Forelimb muscle (tissue), 1 donor: ENCODE measurements at regions not wholly inside any gene's neighbourhood (a gene's known extent, or its start where the extent isn't known, plus 50 kb on each side); places are given as distances from the start of the nearest gene placed in this dataset.
A peak's percentile ranks its signal among the peaks of the same experiment; 100 is the strongest.

ENCODE experiments used
- DNase-seq: peaks from one replicate; pipeline ENCODE4 v3.0.0-alpha.2; 2013; ENCODE audit warnings: low read depth

- DNase-seq: no peak
These were observed 487.5 kb upstream of the KCNMB2 start for GRCh38 chr3:178048768-178049167.

- no peak for DNase-seq
These were observed 481.8 kb upstream of the KCNMB2 start for GRCh38 chr3:178054471-178054870.

DNA sequence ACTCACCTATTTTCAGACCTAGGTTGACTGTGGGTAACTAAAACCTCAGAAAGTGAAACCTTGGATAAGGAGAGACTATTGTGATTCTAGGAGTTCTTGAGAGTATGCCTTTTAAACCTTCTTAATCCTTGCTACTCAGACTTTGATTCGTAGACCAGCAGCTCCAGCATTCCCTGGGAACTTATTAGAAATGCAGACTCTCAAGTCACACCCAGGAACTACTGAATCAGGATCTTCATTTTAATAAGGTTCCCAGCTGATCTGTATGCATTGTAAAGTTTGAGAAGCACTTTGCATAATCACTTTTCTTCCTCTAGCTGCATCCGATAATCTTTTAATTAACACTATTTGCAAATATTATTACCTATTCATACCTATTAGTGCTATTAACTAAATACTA is 480.3 kb upstream of the KCNMB2 start:
- DNase-seq: no peak

DNA sequence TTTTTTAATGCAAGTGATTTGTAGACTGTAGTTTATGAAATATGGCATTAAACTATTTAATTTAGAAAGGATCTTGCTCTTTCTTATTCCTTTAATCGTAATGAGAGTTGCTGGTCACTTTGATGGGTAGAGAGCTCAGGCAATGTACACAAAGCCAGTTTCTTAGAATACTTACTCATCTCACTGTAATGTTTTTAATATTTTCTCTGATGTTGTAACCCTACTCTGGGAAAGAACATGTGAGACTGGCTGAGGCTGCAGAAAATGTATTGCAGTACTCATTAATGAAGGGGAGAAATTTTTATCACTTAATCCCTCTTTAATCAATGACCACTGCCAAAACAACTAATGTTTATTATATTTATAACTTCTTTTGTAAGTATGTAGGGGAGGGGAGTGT is 479.4 kb upstream of the KCNMB2 start:
- no peak for DNase-seq

DNA sequence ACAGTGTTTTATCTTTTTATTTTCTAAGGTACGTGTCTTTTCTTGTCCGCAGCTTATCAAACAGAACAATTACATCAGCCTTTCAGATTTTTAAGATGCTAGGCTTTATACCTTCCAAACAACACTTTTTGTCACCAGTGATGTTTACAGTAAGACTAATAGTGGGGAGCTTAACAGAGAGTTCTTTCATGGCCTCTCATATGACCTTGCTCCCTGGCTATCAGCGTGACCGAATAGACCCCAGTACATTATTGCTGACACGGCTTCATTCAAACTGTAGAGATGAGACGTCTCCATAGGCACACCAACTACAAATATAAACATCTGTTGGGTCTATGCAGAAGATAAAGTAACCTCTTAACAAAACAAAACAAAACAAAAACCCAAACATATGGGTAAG is 477.6 kb upstream of the KCNMB2 start:
- DNase-seq: no peak

DNA sequence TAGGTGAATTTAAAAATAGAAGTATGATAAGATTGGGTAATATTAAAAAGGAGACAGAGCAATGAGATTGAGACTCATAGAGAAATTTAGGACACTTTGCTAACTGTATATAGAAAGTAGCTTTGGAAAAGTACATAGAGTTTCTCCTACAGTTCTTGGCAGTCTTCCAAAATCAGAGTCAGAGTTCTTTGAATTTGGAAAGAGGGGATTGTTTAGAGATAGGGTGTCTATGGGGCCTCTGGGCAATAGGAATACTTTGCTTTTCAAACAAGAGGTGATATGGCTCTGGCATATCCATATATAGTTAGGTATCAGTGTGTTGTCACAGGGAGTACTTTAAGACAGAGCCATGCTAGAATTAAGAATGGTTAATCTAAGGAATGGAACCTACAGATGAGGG is 477.1 kb upstream of the KCNMB2 start:
- no peak for DNase-seq

GRCh38 chr3:178059836-178060235 is 476.4 kb upstream of the KCNMB2 start:
- no peak for DNase-seq

DNA sequence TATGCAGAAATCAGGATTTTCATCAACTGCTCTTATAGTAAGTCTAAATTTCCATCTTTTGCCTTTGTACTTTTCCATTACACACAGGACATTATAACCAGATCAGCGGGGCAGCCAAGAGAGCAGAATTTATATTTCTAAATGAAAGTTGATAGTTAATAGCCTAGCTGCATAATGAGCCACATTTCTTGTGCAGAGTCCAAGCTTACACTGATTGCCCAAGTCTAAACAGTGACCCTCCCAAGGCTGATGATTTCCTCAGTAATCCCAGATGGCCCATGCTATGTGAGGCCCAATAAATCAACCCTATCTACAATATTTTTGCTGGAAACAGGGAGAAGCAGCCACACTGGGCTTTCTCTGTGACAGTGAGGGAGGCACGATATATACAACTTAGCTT is 475.8 kb upstream of the KCNMB2 start:
- peak; percentile 43 for DNase-seq

DNA sequence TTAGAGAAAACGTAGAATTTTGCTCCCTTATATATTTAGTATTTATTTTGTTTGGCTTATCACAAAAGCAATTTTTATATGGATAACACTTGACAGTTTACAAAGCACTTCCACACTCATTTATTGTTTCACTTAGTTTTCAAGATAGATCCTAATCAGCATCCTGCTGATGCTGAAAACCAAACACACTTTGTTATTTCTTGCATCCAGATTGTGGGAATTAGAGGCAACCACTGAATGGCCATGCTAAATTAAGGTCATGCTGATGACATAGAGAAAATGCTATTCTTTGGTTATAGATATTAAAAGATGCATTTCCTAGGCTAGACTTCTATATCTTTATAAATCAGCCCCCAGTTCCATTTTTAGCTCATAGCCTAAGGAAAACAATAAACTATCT is 474.1 kb upstream of the KCNMB2 start:
- DNase-seq: no peak

GRCh38 chr3:178063461-178063860 is 472.8 kb upstream of the KCNMB2 start:
- no peak for DNase-seq

GRCh38 chr3:178067721-178068120 is 468.5 kb upstream of the KCNMB2 start:
- DNase-seq: no peak

DNA sequence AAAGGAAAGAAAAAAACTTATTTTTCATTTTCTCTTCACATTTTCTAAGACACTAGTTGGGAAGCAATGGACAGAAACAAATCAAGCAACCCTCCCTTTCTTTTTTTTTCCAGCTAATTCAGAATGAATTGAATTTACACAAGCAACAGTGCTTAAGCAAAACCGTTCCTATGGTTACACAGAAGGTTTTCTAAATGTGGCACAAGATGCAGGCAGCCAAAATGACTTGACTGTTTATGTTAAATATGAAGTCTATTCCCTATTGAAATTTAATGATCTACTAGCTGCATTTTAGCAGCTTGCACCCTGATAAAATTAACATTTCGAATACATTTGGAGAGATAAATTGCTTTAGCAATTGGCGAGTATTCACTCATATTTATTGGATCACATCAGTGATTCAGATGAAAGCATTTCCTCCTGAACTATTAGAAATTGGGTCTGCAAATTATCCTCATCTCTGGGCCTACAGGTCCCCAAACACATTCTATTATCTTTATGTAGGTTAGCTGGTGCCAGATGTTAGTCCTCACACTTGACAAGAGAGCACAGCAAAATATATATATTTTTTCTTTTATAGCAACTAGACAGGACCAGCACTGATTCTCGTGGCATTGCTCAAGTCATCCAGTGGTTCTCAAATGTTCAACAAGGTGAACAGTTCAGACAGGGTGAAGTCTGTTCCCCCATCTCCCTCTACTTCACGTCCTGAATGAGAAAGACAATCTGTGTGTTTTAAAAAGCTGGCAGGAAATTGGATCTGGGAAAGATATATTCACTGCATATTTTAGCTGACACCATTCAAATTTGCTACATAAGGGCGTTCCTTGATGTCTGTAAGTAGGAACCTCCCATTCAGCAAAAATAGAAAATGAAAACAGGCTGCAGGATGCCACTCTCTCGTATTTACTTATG is 463.6 kb upstream of the KCNMB2 start:
- DNase-seq: no peak

- DNase-seq: no peak
These were observed 462.9 kb upstream of the KCNMB2 start for GRCh38 chr3:178073366-178073765.

- no peak for DNase-seq
These were observed 460.9 kb upstream of the KCNMB2 start for GRCh38 chr3:178075344-178075743.

- DNase-seq: peak; percentile 82
These were observed 457.3 kb upstream of the KCNMB2 start for GRCh38 chr3:178078953-178079352.

GRCh38 chr3:178079966-178080365 is 456.3 kb upstream of the KCNMB2 start:
- DNase-seq: no peak

DNA sequence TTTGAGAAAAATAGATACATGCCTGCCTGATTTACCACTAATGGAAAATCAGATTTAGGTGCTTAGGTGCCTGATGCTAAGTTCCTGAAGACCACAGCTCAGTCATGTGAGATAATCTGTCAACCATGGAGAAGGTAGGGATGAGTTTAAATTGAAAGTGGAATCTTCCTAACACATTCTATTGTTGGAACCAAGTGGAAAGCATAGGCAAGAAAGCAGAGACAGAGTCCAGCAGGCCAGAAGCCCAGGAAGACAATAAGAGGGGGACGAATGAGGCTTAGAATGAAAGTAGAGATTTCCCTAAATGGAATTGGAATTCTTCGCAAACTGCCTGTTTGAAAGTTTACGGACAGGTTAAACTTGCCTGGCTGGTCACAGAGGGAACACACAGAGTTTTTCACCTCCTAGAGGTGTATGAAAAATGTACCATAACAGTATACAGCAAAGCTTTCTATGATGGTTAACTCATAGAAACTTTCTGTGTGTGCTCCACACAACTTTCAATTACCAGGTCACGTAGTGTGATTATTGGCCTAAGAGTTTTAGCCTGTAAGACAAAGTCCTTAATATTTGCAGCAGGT is 453.8 kb upstream of the KCNMB2 start:
- no peak for DNase-seq

- no peak for DNase-seq
These were observed 452.1 kb upstream of the KCNMB2 start for GRCh38 chr3:178083906-178084866.

DNA sequence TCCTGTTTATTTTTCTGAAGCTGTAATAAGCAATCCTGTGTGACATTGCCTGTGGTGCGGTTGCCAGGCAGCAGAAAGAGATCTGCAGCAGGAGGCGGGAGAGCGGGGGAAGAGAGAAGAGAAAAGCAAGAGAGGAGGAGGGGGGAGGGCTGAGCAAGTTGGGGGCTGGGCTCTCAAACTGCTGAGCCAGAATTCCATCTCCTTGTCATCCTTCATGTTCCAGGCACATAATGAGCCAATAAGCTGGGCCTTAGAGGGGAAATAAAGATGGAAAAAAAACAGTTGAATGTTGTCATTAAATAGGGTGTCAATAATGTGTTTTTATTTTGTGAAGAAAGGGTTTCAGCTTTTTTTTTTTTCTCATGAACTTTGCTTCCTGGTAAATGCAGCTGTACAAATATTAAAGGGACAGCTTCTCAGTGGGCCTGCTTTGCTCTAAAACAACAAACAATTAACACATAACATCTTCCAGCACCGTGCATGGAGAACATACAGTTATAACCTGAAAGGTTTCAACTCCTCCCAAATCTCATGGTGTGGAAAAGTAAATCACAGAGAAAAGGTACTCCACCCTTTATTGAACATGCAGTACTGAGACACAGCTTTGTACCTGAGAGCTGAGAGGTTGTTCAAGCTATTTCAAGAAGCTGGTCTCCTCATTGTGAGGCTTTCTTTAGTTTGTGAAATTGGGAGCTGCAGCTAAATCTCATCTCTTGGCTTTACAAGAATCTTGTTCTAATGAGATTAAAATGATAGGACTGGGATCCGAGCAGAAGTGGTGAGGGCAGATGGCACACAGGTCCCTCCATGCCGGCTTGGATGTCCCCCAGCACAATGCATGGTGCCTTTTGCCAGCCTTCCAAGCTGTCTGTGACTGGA is 451.1 kb upstream of the KCNMB2 start:
- DNase-seq: peak; percentile 82

DNA sequence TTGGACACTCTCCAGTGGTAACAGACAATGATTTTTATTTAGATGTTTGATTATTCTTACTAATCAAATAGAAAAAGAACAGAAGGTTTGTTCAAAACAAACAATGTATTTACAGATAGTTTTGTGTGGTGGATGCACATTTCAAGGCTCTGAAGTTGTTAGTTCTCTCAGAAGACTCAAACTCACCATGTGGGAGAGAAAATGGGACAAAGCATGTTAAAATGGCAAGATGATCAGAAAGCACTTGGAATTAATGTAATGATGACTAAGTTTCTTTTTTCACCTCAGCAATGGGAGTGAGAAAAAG is 450.5 kb upstream of the KCNMB2 start:
- no peak for DNase-seq

- DNase-seq: no peak
These were observed 450.0 kb upstream of the KCNMB2 start for GRCh38 chr3:178086144-178086825.
